ENCODE measurements at regions not wholly inside any gene's neighbourhood (a gene's known extent, or its start where the extent isn't known, plus 50 kb on each side); places are given as distances from the start of the nearest gene placed in this dataset.

DNA sequence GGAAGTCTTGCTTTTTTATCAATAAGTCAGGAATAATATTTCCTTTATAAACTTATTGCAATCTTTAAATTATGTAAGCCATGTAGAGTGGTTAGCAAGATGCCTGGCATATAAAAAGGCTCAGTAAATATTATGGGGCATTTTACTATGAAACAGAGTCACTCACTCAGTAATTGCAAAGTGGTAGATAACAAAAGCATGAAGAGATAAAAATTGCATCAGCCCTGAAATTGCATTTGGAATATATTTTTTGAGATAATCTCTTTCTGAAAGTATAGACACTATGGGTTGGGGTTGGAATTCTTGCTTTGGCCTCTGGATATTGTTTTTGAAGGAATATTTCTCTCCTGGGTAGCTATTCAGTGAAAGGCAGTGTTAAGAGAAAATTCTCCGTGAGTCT, 188.6 kb downstream of the JRKL start (continued):
- TF ChIP-seq, protein P1, sequence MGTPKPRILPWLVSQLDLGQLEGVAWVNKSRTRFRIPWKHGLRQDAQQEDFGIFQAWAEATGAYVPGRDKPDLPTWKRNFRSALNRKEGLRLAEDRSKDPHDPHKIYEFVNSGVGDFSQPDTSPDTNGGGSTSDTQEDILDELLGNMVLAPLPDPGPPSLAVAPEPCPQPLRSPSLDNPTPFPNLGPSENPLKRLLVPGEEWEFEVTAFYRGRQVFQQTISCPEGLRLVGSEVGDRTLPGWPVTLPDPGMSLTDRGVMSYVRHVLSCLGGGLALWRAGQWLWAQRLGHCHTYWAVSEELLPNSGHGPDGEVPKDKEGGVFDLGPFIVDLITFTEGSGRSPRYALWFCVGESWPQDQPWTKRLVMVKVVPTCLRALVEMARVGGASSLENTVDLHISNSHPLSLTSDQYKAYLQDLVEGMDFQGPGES (IDR thresholded peaks at IDR 0.05): no peak
- TF ChIP-seq IKZF1 (conservative IDR thresholded peaks at IDR 0.05) (no peak), KAT2A (conservative IDR thresholded peaks at IDR 0.05; ENCODE audit: control insufficient read depth, low read depth, low read length) (no peak), BHLHE40 (IDR thresholded peaks at IDR 0.05; ENCODE audit: borderline replicate concordance in 1 of 2, low read depth in 2 of 2, low read length in 1 of 2) (no peak), ZNF217 (IDR thresholded peaks at IDR 0.05) (no peak), SP1 (IDR thresholded peaks at IDR 0.05; ENCODE audit: low read depth, low read length) (no peak), BACH1 (IDR thresholded peaks at IDR 0.05; ENCODE audit: borderline replicate concordance) (no peak), NRF1 (conservative IDR thresholded peaks at IDR 0.05; ENCODE audit: low read depth, low read length) (no peak)

GRCh38 chr11:96579656-96580055, 189.8 kb downstream of the JRKL start:
- no TSS peak for BruUV-seq (replicated peaks)
- POLR2A ChIA-PET: no interaction called here
- TF ChIP-seq, protein P2, sequence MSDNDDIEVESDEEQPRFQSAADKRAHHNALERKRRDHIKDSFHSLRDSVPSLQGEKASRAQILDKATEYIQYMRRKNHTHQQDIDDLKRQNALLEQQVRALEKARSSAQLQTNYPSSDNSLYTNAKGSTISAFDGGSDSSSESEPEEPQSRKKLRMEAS (IDR thresholded peaks at IDR 0.05; ENCODE audit: low read depth, low read length): no peak
- TF ChIP-seq EGR1 (IDR thresholded peaks at IDR 0.05; ENCODE audit: borderline replicate concordance in 1 of 2, low read depth in 2 of 2, low read length in 2 of 2): no peak
- no peak for TF ChIP-seq SRF (IDR thresholded peaks at IDR 0.05; ENCODE audit: low read depth in 2 of 2, low read length in 2 of 2)
- TF ChIP-seq, protein P3, sequence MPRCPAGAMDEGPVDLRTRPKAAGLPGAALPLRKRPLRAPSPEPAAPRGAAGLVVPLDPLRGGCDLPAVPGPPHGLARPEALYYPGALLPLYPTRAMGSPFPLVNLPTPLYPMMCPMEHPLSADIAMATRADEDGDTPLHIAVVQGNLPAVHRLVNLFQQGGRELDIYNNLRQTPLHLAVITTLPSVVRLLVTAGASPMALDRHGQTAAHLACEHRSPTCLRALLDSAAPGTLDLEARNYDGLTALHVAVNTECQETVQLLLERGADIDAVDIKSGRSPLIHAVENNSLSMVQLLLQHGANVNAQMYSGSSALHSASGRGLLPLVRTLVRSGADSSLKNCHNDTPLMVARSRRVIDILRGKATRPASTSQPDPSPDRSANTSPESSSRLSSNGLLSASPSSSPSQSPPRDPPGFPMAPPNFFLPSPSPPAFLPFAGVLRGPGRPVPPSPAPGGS (IDR thresholded peaks at IDR 0.05; ENCODE audit: borderline replicate concordance, insufficient read depth, low read depth, low read length, poor library complexity, severe bottlenecking): no peak
- no peak for TF ChIP-seq NFYA (IDR thresholded peaks at IDR 0.05; ENCODE audit: borderline replicate concordance, low read depth, low read length)
- no peak for TF ChIP-seq TBL1XR1 (IDR thresholded peaks at IDR 0.05; ENCODE audit: low read depth, low read length)
- no peak for TF ChIP-seq MTA3 (IDR thresholded peaks at IDR 0.05; ENCODE audit: borderline replicate concordance, low read length)
- TF ChIP-seq, protein P4, sequence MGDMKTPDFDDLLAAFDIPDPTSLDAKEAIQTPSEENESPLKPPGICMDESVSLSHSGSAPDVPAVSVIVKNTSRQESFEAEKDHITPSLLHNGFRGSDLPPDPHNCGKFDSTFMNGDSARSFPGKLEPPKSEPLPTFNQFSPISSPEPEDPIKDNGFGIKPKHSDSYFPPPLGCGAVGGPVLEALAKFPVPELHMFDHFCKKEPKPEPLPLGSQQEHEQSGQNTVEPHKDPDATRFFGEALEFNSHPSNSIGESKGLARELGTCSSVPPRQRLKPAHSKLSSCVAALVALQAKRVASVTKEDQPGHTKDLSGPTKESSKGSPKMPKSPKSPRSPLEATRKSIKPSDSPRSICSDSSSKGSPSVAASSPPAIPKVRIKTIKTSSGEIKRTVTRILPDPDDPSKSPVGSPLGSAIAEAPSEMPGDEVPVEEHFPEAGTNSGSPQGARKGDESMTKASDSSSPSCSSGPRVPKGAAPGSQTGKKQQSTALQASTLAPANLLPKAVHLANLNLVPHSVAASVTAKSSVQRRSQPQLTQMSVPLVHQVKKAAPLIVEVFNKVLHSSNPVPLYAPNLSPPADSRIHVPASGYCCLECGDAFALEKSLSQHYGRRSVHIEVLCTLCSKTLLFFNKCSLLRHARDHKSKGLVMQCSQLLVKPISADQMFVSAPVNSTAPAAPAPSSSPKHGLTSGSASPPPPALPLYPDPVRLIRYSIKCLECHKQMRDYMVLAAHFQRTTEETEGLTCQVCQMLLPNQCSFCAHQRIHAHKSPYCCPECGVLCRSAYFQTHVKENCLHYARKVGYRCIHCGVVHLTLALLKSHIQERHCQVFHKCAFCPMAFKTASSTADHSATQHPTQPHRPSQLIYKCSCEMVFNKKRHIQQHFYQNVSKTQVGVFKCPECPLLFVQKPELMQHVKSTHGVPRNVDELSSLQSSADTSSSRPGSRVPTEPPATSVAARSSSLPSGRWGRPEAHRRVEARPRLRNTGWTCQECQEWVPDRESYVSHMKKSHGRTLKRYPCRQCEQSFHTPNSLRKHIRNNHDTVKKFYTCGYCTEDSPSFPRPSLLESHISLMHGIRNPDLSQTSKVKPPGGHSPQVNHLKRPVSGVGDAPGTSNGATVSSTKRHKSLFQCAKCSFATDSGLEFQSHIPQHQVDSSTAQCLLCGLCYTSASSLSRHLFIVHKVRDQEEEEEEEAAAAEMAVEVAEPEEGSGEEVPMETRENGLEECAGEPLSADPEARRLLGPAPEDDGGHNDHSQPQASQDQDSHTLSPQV (IDR thresholded peaks at IDR 0.05): no peak
- TF ChIP-seq YBX1 (IDR thresholded peaks at IDR 0.05): no peak
- TF ChIP-seq ZNF274 (IDR thresholded peaks at IDR 0.05; ENCODE audit: insufficient read depth, insufficient read length): no peak

More at GRCh38 chr11:96579656-96580055, 189.8 kb downstream of the JRKL start:
- in situ Hi-C loops (cut with MboI): no loop called here
- no peak for DNase-seq (ENCODE audit: low read depth, low spot score)
- Histone ChIP-seq H3K27me3 (replicated peaks in 1 of 2; ENCODE audit: control insufficient read depth in 2 of 2, insufficient read depth in 2 of 2, low read length in 1 of 2) (no peaks in the 10 kb centered on the region), H3K27ac (ENCODE audit: control insufficient read depth, insufficient read depth) (no peak overlapping the region), H2AFZ (ENCODE audit: control insufficient read depth, low read depth, low read length) (no peak overlapping the region), H3K79me2 (ENCODE audit: control insufficient read depth, insufficient read depth, low read length) (no peaks in the 10 kb centered on the region), H3K4me2 (ENCODE audit: control insufficient read depth, insufficient read depth) (no peak overlapping the region), H3K9ac (ENCODE audit: control insufficient read depth, insufficient read depth, low read length) (no peak overlapping the region), H3K4me1 (ENCODE audit: control insufficient read depth, insufficient read depth, low read length) (no peaks in the 10 kb centered on the region), H3K4me3 (no peak overlapping the region), H3K36me3 (ENCODE audit: control insufficient read depth in 2 of 2, insufficient read depth in 2 of 2, low read length in 1 of 2) (no peaks in the 10 kb centered on the region), H4K20me1 (ENCODE audit: control insufficient read depth, insufficient read depth) (no peaks in the 10 kb centered on the region), H3K9me3 (replicated peaks; ENCODE audit: control insufficient read depth, insufficient read depth, low read length) (no peaks in the 10 kb centered on the region)
- SMC1A ChIA-PET (ENCODE audit: uncharacterized antibody, unreplicated experiment): no interaction called here
- CTCF ChIA-PET: no interaction called here
- intact Hi-C loops (cut with micrococcal nuclease; ENCODE audit: unreplicated experiment): no loop called here
- no peak for FAIRE-seq
- RAD21 ChIA-PET (ENCODE audit: unreplicated experiment): no interaction called here
- no peak for ATAC-seq

All from GM12878 (cell line).